HG03196 (cell line): ENCODE measurements at regions not wholly inside any gene's neighbourhood (a gene's known extent, or its start where the extent isn't known, plus 50 kb on each side); places are given as distances from the start of the nearest gene placed in this dataset.

Experiments used
- ATAC-seq: cut with Tn5 transposase; IDR thresholded peaks from one replicate; pipeline ENCODE4 v1.9.1; 2021; ENCODE audit not compliant: unreplicated experiment

DNA sequence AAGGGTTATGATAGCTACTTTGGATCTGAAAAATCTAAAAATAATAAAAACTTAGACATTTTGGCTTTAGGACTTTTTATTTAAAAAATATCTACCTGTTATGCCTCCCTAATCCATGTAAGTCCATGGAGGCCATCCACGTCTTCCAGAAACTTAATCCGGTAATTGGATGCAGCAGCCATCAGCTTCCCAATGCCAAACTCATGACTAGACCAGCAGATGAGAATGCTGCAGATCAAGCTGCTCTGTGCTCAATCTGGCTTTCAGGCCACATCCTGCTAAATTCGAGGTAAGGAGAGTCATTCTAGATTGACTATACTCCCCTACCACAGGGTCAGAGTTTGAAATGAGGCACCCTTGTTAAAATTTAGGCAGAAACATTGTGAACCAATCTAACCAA is 168.5 kb upstream of the TCERG1L start:
- ATAC-seq: no peak

DNA sequence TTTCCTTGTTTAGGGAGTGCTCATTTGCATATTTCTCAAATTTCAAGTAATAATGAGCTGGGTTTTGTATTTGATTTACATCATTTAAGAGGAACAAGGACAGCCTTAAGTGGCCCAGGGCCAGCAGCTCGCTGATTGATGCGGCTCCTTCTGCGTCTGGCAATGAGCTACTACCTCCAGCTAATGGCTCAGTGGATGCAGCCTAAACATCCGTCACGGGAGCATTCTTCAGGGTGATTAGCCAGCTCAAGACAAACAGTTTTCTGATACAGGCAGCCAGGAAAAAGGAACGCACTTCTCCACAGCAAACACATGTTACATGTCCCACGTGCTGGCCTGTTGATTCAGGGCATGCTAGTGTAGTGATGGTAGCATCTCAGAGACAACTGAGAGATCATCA is 169.3 kb upstream of the TCERG1L start:
- ATAC-seq: no peak

DNA sequence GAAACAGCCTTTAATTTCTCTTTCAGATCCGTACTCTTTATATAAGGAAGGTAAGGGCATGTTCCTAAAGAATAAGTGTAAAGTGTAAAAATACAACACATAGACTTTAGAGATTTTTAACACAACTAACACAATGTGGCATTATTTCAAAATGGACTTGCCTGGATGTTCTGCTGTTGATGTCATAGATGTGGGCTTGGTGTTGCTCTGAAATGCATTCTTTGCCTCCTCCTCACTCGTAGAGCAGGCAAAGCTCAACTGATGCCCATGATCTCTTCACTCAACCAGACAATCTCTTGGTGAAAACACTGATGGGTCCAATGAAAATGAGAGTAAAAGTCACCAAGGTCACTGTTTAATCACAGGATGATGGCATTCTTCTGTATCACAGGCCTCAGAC is 174.2 kb upstream of the TCERG1L start:
- no peak for ATAC-seq

DNA sequence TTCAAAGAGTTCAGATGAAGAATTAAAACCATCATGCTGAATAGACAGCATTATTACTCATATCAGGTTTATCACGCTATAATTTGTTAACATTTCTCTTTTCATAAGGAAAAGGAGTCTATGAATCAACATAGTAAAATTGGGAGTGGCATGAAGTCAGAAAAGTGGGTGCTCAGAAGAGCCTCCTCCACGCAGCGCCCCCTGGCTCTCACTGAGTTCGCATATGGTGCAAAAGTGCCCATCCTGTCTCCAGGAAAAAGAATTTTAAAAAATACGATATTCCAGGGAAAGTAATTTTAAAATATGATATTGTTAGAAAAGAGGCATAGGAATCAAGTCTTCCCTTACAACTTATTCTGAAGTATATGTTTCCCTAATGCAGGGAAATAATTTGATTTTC is 176.3 kb upstream of the TCERG1L start:
- ATAC-seq: no peak

DNA sequence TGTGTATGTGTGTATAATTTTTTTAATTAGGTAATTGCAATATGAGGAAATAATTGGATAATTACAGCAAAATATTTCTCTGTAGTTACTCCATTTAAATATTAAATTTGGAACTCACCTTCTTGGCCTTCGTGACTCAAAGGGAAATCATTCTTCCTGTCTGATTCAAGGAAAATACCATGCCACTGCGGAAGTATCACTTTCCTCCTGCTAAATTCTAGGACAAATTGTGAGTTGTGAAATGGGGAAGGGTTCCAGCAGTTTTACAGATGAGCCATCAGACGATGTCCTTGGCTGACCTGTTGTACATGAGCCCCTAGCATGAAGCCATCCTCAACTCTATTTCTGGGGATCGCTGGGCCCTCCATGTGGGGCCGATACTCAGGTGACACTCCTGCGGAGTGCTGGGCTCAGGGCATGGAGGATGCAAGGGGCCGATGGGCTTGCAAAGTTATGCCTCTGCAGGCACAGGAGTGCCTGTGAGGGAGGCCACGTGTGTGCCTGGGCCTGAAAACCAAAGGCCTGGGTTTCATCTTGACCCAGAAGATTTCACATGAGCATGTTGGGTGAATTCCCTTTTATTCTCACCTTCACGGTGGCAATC is 179.6 kb upstream of the TCERG1L start:
- ATAC-seq: no peak

DNA sequence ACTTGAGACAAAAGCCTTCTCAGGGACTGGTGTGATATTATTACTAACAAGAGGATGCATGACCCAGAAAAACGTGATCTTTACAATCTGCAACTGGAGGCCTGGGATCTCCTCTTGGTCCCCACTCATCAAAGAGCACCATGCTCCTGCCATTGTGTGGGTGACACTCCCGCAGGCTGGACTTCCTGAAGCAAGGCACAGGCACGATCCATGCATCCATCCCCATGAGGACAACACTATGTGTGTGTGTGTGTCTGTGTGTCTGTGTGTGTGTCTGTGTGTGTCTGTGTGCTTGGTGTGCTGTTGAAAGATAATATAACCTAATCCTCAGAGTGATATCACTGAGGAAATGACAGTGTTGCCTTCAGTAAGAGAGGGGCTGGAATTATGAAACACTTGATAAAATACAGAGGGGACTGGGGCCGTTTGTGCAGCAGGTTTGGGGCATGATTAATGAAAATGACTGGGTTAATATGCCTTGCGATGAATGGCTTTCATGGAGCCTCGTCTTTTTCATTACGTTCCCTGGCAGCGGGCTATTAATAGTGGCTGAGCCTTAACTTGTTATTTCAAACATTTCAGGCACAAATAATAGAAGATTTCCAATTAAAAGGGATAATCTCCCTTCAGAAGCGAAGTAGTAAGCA is 180.8 kb upstream of the TCERG1L start:
- ATAC-seq: no peak

DNA sequence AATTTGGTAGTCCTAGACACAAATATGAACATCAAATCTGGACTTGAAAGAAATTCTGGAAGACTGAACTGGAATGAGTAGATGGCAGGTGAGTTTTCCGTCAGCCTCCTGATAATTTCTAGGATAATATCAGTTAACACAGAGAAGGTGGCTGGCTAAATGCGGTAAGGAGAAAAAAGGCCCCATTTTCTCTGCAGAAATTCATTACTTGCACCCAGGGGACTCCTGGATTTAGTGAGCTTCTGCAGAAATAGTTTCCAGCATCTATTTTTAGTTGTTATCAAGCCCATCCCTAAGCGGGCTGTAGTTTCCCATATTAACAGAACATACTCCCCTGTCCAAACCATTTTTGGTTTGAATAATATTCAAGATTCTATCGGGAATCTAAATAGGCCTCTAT is 181.9 kb upstream of the TCERG1L start:
- ATAC-seq: no peak

DNA sequence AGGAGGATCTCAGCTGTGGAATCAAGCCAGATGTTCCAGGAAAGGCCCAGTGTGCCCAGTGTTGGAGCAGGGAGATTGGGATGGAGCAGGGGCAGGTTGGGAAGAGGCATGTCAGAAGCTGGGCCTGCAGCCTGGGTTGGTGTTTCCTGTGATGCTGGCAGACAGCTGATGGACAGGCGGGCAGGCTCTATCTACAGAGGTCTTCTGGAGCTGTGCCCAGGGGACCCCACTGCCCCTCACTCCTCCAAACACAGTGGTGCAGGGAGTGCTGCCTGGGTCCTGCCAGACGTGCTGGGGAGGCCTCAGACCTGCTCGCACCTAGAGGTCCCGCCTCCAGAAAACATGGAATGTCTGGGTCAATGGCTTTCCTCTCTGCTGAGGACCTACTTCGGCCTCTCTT is 182.9 kb upstream of the TCERG1L start:
- no peak for ATAC-seq

DNA sequence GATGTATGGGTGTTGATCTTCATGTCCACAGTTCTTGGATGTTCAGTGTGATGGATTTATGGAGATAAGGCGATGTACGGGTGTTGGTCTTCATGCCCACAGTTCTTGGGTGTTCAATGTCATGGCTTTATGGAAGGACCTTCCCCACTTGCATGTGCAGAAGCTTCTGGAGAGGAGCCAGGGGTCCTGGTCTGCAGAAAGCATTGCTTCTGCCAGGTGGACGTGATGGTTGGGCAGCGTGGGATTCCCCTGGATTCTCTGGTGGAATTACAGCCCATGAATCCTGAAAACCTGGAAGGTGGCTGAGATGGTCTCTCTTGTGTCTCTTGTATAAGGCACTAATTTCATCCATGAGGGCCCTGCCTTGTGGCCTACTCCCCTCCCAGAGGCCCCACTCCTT is 183.7 kb upstream of the TCERG1L start:
- ATAC-seq: no peak

DNA sequence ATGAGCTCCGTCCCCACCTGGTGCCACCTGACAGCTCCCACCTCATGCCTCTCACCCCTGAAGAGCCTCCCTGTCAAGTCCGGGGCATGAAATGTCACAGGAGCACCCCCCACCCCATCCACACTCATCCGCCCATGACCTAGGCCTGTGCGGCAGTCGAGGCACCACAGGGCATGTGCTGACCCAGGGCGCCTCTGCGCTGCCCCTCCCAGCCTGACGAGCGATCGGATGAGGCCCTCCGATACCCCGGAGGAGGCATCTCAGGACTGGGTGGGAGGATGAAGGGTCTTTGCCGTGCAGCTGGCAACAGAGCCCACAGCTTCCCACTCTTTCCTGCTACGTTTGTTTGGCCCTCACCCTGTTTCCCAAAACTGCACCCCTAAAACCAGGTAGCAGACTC is 184.4 kb upstream of the TCERG1L start:
- no peak for ATAC-seq

DNA sequence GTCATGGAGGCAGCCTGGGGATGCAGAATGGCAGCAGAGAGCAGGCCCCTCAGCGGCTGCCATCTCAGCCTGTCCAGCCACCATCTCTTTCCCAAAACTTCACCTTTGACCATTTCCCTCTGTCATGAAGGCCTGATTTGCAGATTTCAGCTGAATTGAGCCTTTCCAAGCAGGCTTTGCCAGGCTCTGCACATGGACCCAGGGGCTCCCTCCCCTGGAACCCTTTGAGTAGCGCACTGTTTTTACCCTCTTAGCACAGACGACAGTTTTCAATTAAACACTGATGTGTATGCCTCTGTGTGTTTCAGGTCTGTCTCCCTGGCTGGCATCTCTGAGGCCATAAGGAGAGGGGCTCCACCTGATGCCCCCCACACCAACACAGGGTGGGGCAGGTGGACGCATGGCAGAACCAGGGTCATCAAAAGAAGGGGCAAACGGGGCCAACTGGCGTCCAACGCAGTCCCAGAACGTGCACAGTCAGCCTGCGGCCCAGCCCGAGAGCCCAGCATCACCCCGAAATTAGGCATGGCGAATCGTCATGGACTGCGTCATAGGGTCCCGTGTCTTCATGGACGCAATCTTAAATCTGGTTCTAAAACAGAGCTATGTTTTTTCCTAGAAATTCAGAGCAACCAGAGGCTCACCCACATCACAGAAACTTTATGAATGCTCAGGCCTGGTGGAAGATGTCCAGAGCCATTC is 185.0 kb upstream of the TCERG1L start:
- no peak for ATAC-seq

DNA sequence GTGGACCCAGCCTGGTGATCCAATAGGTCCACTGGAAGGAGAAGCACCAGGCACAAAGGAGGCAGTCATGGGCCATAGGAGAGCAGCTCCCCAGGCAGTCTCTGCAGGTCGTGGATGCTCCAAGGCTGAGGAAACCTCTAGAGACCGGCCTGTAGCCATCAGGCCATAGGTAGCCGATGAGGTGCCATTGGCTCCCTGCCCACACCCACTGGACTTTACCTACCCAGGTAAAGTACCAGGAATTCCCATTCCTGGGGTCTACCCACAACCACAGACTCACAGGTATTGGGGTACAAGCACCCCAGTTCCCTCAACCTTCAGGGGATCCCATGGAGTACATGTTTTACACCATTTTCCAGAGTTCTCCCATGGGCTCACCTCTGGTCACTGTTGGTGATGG is 188.0 kb upstream of the TCERG1L start:
- ATAC-seq: no peak

DNA sequence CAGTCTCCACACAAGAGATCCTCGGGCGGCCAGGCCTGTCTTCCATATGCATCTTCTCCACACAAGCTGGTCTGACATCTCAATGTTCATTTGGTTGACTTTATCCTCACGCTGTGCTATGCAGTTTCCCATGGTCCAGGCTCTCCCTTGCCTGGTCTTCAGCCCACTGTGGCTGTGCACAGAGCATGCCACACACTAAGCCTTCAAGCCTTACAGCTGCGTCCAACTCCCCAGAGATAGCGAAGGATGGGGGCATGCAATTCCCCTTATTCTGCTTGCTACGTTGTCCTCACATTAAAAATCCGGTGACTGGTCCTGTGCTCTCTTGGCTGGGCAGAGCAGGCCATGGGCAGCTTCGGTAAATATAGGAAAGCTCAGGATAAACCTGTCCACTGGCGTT is 188.7 kb upstream of the TCERG1L start:
- no peak for ATAC-seq

DNA sequence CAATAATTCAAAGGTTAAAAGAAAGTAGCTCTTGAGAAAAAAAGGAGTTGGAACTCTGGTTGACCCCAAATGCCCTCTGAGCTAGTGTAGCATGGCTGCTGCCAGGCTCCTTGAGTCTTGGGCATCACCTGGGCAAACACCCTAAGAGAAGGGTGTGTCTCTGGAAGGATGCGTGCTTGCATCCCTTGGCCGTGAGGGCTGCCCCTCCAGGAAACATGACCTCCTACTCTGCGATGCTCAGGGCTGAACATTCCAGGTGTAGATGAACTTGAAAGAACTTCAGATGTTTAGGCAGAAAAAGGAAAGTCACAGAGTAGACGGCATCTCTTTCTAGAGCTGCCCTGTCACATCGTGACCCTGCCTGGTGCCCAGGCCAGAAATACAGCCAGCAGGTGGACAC is 189.4 kb upstream of the TCERG1L start:
- ATAC-seq: no peak

DNA sequence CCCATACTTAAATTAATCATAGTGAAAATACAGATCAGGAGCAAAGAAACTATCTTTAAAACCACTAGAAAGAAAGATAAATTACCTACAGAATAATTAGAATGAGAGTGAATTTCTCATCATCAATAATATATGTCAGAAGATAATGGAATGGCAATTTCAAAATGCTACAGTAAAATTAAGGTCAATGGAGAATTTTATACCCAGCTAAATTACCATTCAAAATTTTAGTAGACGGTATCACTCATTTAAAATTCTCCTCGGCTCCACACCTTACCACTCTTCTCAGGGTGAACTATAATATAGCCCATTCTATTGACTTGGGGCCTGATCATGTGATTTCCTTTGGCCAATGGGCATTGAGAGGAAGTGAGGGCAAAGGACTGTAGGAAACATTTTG is 192.5 kb upstream of the TCERG1L start:
- no peak for ATAC-seq

DNA sequence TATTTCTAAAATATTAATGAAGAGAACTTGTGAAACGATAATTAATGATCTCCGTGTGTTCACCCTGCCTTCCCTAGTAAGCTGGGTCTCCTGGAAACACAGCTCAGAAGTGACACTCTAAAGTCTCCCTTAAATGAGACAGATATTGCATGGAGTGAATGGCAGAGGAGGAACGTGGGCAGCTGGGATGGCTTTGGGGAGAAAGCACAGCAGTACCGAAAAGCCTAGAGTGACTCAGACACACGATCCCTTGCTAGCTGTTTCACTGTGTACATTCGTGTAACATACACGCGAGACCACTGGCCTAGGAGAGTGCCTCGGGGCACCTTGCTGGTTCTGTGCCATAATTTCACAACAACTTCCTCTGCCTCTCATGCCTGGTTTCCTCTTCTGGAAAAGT is 199.9 kb upstream of the TCERG1L start:
- no peak for ATAC-seq

DNA sequence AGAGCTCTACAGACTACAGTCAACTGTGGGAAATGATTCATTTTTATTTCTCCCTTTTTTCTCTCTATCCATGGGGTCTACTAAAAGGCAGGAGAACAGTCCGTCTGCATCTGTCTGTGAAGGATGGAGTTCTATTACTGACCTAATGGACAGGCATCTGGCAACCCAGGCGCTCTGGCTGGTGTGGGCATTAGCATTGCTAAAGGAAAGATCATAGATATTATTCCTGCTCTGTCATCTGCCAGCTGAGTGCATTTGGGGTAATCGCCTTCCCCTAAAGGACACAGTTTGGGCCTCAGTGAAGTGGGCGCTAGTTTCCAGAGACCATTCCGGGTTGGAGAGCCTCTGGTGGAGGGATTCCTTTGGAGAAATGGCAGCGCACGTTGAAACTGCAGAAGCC is 201.3 kb upstream of the TCERG1L start:
- no peak for ATAC-seq

DNA sequence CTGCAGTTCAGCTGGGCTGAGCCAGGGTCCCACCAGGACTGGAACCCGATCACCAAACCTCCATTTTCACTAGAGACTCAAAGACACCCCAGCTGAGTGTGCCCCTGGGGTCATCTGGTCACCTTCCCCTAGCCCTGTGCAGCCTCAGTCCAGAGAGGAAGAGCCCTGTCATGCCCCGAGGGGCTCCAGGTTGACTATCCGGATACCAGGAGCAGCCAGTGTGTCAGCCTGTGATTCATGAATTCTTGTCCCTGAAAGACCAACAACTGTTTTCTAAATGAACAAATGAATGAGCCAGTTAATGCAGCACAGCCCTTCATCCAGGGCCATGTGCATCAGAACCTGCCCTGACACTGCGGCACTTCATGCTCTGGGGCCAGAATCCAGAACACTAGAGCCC is 201.9 kb upstream of the TCERG1L start:
- no peak for ATAC-seq

DNA sequence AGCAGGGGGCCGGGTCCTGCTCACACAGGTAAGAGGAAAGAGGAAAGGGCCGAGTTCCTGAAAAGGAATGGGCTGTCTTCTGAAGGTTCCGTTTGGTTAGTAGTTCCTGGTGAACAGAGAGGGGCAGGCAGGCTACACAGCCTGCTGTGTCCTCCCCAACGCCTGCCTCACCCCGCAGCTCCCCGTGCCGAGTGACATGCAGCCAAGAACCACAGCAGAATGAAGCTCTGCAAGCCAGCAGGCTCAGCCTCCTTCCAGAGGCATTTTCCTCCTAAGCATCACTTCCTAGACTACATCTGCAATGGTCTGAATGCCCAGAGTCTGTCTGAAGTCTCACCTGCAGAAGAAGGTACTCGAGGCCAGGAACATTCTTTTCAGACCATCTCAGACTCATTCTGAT is 202.4 kb upstream of the TCERG1L start:
- no peak for ATAC-seq

DNA sequence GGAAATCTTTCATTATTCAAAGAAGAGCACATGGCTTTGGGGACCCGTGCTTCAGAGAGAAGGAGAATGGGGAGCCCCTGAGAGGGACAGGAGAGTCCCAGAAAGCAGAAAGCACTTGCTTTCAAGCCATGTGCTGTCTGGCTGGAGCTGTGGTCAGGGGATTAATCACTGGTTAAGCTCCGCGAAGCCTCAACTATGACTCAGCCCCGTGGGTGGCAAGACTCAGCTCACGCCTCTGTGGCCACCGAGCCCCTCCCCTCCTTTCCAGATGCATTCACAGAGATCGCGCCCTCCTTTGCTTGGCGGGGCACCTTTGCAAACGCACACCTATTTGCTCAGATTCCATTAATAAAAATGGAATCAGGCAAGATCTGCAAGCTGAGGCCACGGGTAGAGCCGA is 202.9 kb upstream of the TCERG1L start:
- no peak for ATAC-seq

DNA sequence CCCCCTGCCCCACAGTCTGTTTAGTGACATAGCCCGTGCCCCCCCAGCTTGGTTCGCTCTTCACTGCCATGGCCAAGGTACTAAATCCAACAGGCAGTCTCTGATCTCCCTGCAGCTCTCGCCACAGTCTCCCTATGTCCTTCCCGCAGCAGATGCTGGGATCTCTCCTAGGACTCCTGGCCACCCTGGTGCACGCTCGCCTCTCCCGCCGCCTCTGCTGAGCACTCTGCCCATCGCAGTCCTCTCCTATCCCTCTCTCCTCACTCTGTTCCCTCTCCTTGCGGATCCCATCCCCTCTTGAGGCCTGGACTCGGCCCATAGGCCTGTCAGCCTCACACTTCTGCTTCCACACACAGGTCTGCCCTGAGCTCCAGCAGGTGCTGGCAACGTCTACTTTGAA is 204.8 kb upstream of the TCERG1L start:
- ATAC-seq: no peak

DNA sequence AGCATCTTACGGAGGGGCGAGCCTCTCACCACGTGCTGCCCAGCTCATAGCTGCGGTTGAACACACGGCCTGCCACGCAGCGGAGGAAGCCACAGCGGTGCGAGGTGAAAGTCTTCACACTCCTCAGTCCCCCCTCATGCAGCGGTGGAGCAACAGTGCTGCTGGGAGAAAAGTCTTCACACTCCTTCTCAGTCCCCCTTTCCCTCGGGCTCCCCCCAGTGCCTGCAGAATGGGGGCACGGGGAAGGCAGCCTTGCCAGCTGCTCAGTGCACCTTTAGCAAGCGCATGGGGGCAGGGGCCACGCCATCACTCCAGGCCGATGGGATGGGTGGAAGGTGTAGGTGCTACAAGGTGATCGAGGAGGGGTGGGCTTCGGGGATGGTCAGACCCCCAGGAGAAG is 206.3 kb upstream of the TCERG1L start:
- ATAC-seq: no peak
